GM19240 (cell line): ENCODE measurements at regions not wholly inside any gene's neighbourhood (a gene's known extent, or its start where the extent isn't known, plus 50 kb on each side); places are given as distances from the start of the nearest gene placed in this dataset.

Source experiments
- DNase-seq: peaks from one replicate; pipeline ENCODE4 v3.0.0; 2011; ENCODE audit warnings: low spot score; ENCODE audit not compliant: insufficient read length

DNA sequence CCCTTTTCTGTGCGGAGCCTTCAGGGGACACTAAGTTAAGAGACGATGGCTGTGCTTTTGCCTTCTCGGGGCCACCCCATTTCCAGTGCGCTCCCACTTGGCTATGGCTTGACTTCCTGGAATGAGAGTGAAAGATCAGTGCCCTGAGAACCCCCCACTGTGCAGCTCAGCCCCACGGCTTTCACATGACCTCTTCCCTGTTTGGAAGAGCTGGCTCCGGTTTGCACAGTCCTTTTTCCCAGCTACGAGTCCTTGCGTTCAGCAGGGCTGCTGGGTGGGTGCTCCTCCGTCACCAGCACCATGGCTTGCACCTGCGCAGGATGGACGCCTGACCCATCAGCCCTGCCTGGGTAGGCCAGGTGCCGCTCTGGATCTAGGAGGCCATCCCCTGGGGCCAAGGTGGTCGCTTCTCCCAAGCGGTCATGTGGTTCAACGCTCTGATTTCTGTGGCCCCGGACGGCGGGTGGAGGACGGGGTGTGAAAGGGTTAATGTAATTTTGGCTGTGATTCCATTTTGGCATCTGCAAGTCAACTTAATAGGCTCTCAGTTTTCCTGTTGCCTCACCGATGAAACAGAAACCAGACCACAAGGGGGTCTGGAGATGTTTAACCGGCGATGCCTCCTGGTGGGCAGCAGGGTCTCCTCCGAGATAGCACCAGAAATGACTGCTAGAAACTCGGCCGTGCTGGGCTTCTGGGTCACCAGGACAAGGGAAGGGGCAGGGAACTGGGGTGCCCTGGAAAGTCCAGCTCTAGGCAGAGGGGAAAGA lies 113.1 kb upstream of the HAAO start:
- DNase-seq: no peak

DNA sequence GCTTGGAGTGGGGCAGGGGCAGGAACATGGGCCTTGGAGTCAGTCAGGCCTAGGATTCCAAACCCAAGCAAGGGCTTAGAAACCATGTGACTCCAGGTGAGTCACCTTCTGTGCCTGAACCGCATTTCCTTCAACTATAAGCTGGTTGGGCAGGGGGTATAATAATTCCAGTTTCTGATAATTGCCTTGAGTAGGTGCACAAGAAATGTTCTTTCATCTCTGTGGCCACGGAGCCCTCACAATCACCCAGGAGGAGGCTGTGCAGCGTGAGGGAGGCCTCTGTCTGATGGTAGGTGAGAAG lies 112.1 kb upstream of the HAAO start:
- DNase-seq: no peak

DNA sequence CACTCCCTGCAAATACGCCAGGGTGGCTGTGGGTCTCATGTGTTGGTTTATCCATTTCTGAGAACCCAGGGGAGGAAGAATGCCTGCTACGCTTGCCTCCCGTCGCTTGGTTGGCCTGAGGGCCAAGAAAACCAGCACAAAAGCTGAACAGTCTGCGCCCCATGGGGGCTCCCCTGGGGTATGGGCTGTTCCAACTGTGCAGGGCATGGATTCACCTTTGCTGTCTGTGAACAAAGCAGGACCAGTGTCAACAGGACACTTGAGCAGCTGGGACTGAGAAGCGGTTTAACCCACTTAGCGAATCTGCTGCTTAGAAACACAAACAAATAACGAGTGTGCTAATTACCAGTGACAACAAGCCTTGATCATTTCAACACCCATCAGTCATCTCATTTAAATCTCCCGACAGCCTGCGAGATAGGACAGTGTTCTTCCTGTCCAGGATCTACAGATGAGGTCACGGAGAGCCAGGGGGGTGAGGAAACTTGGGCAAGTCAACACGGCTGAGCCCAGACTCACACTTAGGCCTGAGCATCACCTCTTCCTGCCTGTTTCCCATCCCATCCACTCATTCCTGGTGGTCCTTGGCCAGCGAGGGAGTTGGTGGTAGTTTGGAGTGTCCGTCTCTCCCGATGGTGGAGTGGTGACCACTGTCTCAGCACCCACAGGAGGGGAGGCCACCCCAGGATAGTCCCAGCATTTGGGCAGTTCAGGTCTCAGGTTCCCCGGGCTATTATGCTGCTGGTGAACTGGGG lies 111.6 kb upstream of the HAAO start:
- no peak for DNase-seq

DNA sequence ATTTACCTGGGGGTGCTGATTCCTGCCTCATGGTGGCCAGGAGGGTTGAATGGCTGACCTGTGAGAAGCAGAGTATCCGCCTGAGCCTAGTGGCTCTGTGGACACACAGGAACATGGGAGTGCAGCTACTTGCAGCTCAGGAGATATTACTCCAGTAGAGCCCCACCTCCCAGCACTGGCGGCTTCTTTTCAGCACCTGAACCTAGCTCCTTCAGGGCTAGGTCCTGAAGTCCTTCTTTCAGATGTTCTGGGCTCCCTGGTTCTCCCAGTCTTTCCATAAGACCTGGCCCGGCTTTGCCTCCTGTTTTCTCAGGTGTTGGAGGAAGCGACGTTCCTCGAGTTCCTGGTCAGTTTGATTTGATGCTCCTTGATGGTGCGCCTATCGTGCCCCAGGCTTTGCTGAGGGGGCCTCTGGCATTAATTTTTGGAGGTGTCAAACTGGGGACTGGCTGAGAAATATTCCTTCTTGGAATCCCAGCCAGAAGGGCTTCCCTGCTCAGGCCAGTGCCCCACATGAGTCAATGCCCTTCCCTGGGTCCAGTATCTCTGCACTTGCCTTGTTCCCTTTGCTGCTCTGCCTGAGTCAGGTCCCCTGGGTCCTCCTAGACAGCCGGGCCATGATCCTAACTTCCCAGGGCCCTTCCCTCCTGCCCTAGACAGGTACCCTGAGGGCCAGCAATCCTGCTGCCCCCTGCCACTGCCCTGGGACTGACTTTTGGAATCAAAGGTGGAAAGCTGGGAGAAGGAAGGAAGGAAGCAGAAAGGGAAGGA lies 110.7 kb upstream of the HAAO start:
- no peak for DNase-seq

DNA sequence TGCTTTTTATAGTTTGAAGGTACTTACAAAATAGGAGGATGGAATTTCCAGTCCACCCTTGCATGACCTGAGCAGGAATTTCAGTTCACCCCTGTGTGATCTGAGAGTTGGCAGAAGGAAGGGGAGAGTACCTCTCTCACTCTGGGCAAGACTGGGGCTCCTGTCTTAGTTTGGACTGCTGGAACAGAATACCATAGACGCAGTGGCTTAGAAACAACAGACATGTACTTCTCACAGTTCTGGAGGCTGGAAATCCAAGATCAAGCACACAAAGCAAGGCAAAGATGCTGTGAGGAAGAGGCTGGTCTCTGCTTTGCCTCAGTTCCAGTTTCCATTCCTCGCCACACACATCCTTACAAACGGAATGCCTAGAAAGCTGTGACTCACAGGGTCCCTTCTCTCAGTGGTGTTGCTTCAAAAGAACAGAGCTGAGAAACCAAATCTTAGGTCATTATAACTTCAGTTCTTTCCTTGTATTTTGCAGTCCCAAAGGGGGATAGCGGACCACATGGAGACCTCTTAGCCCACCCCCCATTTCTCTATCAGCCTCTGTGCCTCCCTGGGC lies 108.8 kb upstream of the HAAO start:
- no peak for DNase-seq

DNA sequence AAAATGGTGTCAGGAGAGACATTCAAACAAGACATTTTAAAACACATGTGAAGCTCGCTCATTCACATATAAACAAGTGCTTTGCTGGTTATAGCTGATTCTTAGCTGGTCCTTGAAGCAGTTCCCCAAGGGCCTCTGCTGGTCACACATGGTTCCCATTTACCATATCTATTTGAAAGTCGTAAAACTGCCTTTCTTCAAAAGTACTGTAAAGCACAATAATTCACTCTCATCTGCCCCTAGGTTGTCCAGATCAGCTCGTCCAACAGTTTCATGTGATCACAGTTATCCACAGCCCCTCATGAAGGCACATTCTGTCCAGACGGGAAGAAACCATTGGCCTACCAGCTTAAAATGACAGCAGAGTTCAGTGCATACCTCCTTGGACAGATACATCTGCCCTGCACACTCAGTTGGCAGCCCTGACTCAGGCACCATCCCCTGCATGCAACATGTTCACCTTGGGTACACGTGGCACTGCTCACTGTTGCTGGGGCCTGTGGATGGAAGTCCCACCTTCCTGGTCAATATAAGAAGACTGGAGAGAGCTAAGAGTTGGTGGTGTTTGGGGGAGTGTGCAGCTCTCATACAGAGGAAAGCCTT lies 108.0 kb upstream of the HAAO start:
- no peak for DNase-seq

DNA sequence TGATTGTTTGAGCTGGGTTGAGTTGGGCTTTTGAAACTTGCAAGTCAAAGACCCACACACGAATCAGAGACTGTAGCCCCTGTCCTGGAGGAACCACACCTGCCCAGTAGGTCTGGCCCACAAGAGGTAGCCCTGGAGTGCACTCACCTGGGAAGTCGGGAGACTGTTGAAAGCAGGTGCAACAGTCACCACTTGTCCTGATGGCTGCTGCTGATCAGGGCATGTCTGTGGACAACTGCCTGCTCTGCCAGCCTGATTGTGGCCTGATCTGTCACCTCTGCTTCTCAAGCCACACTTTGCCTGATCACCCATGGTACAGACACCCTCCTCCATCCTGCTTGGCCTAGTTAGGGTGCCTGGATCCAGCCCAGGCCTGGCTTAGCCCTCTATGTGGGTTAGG lies 105.0 kb upstream of the HAAO start:
- DNase-seq: no peak

DNA sequence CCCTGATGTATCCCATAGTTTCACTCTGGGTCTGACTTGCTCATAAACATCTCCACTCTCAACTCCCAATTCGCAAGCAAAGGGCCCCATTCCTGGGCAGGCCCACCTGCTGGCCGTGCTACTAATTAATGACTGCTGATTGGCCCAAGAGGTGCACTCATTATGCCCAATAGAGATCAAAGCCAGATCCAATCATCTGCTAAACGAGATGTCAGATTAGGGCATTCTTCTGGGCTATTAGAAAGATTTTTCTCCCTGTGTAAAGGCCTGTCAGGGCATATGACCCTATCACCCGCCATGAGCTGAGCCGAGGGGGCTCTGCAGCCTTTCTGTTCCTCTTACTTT lies 103.4 kb upstream of the HAAO start:
- no peak for DNase-seq

DNA sequence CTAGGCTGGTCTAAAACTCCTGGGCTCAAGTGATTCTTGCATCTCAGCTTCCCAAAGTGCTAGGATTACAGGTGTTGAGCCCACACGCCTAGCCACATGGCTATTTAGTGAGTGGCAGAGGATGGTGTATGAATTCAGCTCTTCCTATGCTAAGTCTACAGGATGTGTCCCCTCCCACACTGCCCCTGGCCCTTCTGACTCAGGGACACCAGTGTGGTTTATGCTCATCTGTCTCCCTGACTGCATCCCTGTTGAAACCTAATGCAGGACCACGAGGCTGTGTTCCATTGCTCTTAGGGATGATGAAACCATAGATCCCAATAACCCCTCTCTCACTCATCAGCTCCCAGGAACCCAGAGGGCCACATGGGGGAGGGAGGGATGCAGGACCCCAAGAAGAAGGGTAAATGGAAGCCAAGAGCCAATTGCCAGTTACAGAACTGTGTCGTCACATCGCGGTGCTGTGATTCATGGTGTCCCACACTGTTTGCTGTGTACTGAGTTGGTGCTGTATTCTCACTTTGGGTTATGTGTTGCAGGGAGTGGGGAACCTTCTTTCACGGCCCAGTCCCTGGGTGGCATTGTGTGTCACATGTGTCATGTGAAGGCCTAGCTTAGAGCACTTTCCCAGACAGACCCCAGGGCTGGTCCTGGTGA lies 102.9 kb upstream of the HAAO start:
- no peak for DNase-seq

DNA sequence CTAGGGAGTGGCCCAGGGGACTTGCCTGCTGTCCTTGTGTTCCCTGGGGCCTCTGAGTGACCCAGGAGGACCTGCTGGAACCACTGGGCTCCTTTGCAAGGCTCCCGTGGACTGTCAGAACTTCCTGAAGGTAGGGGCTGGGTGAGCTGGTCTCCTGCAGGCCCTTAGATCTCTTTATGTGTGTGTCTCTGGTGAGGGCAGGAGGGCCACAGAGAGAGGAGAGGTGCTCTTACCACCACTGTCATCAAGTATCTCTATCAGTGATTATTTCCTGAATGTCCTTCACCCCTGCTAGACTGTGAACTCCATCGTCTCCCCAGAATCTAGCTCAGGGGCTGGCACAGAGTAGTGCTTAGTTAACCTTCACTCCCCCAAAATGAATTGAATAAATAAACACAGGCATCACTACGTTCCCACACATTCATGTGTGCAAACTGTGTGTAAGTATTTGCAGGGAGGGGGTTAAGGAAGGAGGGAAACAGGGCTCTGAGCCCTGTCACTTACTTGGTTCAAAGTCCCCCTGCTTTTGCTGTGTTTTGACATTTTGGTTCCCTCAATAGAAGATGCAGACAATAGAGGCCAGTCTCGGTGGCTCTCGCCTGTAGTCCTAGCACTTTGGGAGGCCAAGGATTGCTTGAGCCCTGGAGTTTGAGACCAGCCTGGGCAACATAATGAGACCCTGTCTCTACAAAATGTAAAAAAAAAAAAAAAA lies 100.8 kb upstream of the HAAO start:
- DNase-seq: no peak

DNA sequence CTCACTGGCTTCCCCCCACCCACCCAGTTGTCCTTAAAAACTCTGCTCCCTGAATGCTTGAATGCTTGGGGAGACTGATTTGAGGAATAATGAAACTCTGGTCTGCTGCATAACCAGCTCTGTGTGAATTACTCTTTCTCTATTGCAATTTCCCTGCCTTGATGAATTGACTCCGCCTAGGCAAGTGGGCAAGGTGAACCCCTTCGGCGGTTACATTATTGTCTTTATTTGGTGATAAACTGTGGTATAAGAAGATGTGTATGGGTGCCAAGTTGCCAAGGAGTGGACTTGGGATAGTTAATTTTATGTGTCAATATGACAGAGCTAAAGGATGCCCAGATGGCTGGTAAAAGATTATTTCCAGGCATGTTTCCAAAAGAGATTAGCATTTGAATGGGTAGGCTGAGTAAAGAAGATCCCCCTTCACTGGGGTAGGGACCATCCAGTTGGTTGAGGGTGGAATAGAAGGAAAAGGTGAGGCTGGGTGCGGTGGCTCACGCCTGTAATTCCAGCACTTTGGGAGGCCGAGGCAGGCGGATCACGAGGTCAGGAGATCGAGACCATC lies 98.5 kb upstream of the HAAO start:
- DNase-seq: no peak

DNA sequence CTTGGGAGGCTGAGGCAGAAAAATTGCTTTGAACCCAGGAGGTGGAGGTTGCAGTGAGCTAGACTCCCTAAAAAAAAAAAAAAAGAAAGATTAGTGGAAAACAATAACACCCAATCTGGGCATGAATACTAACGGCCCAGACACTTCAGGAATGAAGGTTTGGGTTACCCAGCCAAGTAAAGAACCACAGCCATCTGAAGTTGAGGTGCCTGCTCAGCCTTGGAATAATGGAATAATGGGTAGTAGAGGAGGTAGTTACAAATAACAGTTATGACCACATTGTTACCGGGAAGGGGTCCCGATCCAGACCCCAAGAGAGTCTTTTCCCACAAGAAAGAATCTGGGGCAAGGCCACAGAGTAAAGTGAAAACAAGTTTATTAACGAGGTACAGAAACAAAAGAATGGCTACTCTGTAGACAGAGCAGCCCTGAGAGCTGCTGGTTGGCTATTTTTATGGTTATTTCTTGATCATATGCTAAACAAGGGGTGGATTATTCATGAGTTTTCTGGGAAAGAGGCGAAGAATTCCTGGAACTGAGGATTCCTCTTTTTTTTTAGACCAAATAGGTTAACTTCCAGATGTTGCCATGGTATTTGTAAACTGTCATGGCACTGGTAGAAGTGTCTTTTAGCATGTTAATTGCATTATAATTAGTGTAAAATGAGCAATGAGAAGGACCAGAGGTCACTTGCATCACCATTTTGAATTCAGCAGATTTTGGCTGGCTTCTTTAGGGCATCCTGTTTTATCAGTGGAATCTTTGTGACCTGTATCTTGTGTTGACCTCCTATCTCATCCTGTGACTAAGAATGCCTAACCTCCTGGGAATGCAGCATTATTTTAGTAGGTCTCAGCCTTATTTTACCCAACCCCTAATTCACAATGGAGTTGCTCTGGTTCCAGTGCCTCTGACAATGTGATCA lies 96.2 kb upstream of the HAAO start:
- DNase-seq: no peak

DNA sequence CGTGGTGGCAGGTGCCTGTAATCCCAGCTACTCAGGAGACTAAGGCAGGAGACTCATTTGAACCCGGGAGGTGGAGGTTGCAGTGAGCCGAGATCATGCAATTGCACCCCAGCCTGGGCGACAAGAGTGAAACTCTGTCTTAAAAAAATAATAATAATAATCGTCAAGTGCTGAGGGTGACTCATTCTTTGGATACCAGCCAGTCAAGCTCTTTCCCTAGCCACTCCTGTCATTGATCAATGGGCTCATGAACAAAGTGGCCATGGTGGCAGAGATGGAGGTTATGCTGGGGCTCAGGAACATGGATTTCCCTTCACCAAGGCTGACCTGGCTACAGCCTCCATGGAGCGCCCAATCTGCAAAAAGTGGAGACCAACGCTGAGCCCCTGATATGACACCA lies 94.5 kb upstream of the HAAO start:
- DNase-seq: no peak

DNA sequence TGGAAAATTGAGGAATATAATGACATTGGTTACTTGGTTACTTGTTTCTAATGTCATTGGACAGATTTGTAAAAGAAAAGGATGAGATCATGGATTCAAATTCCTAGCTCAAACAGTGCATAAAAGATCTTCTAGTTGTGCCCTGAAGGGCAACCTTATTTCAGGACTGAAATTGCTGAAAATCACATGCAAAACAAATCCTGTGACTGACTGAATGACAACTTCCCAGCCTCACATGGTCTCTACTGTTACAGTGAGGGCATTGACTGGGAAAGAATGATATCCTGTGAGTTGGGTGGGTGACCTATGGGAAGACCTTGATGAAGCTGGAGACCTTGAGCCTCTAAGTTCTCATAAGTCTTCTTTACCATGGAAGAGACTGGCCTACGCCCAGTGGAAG lies 90.4 kb upstream of the HAAO start:
- DNase-seq: no peak

DNA sequence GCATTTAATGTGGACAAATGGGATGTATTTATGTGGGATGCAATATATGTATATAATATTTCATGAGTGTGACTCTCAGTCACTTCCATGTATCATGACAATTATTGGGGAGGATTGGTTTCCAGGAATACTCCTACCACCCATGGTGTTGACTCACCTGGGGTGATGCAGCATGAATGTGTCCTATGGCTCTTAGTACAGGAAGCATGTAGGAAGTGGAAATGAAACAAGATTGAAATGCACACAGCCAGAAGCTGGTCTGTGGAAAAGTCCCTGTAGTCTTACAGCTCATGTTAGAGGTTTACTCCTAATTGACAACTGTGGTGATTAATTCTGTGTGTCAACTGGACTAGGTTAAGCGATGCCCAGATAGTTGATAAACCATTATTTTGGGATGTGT lies 89.3 kb upstream of the HAAO start:
- DNase-seq: no peak

DNA sequence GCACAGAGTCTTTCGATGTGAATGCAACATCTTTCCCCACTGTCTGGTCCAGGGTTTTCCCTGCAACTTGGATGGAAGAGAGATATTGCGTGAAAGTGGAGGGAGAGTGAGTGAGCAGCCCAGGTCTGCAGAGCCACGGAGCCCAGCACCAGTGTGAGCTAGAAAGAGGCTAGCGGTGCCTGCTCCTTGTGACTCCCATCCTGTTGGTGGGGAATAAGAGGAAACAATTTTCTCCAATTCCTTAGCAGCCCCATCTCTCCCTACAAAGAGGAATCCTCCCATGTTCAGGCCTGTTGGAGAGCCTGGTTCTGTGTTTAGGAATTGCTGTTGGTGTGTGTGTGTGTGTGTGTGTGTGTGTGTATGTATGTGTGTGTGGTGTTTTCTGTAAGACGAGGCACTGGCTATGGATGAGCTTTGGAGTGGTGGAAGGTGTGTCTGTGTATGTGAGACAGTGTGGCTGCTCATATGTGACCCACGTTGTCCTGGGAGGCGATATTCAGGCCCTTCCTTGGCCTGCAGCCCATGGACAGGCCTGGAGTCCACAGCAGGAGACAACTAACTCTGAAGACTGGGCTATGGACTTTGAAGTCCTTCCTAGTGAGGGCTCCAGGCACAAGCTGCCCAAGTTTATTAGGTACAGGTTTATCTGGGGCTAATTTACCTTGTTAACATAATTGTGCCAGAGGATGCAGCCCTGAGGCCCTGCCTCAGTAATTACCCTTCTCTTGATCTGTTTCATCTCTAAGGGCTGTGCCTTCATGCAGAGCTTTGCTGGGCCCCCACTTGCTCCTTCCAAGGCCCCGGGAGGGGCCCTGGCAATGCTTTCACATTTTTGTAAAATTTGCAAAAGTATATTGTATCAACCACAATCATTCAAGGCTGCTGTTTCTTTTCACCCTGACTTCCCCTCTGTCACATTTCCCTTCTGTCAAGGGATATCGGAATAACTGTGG lies 88.6 kb upstream of the HAAO start:
- DNase-seq: no peak

DNA sequence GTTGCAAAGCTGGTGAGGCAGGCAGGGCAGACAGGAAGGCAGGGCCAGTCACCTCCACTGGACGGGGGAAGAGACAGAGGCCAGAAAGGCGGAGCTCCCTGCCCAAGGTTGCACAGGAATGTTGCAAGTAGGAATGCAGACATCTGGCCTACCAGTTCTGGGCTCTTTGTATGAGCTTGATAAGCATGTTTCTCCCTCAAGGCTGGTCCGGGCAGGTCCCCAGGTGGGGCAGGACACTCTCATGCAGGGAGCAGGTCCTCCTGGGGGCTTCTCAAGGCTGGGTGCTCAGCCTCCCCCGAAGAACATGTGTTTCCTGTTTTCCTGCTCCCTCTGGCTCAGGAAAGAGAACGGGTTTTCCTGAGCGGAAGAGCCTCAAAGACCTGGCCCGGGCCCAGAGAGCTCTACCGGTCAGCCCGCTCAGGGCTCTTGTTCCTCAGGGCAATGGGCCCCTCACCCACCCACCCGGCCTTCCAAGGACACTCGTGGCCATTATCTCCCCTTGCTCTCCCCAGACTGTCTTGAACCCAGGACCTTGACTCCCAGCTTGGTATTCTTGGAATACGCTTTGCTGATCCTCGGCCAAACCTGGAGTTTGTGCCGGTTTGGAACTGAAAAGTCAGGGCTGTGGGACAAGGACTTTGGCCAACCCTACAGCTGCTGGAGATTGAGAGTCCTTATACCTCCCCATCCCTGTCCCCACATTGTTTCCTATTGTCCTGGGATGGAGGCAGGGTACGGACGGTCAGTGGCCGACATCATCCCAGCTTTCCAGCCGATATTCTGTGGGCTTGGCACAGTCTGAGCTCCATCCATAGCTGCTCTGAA lies 87.7 kb upstream of the HAAO start:
- no peak for DNase-seq
